ENCODE measurements at regions not wholly inside any gene's neighbourhood (a gene's known extent, or its start where the extent isn't known, plus 50 kb on each side); places are given as distances from the start of the nearest gene placed in this dataset.
"Not testable (repeated sequence)": the region's sequence is repeated elsewhere in the genome, so short reads cannot be mapped to it uniquely, and the experiment has no call there.

- no peak for FAIRE-seq
Observed at GRCh38 chrX:77003956-77004355, 443.2 kb upstream of the FGF16 start.

DNA sequence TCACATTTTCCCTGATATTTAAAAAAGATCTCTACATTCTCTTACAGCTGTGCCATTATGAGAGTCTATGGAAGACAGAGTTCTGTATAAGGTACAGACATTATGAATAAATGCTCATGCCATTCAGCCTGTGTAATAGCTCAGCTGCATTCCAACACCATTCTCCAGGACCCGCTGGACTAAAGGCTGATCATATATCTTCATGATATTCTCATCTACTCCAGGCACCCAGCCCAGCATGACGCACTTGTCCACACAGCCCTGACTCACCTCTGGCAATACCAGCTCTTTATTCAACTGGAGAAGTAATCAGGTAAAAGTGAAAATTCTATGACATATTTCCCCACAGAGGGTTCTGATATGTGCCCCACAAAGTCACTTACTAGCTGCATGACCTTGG, 437.5 kb upstream of the FGF16 start:
- FAIRE-seq = no peak

- FAIRE-seq = no peak
Observed at GRCh38 chrX:77014377-77015372, 432.5 kb upstream of the FGF16 start.

DNA sequence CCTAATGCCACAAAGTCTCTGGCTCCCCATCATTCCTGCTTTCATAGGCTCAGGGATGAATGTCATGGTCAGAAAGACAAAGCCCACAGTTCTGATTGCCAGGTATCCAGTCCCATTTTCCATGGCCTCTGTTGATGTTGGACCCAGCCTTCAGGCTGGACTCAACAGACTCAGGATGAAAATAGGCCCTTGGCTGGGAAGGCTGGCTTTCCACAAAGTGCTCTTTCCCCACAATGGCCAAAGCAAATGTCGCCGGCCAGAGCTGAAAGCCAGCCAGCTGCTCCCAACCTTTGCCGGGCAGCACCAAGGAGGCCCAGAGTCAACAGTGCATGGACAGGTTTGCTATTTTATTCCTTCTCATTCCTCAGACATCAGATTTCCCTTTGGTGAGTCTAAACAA, 430.1 kb upstream of the FGF16 start:
- FAIRE-seq = no peak

DNA sequence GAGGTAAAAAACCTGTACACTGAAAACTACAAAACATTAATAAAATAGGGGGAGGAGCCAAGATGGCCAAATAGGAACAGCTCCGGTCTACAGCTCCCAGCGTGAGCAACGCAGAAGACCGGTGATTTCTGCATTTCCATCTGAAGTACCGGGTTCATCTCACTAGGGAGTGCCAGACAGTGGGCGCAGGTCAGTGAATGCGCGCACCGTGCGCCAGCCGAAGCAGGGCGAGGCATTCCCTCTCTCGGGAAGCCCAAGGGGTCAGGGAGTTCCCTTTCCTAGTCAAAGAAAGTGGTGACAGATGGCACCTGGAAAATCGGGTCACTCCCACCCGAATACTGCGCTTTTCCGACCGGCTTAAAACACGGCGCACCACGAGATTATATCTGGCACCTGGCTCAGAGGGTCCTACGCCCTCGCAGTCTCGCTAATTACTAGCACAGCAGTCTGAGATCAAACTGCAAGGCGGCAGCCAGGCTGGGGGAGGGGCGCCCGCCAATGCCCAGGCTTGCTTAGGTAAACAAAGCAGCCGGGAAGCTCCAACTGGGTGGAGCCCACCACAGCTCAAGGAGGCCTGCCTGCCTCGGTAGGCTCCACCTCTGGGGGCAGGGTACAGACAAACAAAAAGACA, 400.9 kb upstream of the FGF16 start:
- FAIRE-seq = not testable (repeated sequence)

DNA sequence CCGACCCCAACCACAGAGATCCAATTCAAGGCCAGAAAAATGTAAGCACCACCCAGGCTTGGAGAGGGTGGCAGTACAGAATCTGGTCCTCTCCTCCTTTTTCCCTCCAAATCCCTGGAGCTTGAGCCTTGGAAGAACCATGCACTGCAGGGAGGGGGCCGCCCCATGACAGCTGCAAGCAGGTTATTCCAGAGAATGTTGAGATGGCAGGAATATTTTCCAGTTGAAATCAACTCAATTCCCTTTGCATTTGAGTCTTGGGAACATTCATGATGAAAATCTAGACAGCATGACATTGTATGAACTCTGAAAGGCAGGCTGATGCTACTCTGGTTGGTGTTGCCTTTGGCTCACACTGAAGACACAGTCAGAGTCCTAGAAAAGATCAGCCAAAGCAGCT, 386.6 kb upstream of the FGF16 start:
- FAIRE-seq = no peak

DNA sequence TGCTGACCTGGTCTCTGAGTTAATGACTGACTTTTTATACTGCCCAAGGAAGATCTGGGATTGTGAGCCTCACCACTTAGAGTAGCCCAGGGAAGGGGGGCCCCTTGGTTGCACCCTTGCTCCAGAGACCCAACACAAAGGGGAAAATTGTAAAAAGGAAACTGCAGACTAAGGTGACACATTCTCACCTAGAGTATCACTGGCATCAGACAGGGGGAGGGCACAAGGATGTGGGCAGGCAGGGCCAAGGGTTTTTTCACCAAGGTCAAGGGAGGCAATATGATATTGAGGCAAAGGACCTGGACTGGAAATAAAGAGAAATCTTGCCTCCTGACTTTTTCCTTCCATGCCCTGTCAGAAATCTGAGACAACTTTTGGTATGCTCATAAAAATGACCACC, 386.2 kb upstream of the FGF16 start:
- no peak for FAIRE-seq

GRCh38 chrX:77061545-77061944, 385.6 kb upstream of the FGF16 start:
- no peak for FAIRE-seq

DNA sequence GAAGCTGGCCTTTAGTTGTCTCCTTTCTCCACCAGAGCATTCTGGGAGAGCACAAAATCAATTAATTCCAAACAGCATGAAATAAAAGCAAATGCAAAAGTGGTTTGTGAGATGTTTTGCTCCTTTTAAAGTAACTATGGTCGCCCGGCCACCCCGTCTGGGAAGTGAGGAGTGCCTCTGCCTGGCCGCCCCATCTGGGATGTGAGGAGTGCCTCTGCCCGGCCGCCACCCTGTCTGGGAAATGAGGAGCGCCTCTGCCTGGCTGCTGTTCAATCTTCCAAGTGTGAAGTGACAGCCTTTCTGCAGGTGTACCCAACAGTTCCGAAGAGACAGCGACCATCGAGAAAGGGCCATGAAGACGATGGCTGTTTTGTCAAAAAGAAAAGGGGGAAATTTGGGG, 381.3 kb upstream of the FGF16 start:
- no peak for FAIRE-seq

- FAIRE-seq = no peak
Observed at GRCh38 chrX:77070202-77070918, 376.8 kb upstream of the FGF16 start.

DNA sequence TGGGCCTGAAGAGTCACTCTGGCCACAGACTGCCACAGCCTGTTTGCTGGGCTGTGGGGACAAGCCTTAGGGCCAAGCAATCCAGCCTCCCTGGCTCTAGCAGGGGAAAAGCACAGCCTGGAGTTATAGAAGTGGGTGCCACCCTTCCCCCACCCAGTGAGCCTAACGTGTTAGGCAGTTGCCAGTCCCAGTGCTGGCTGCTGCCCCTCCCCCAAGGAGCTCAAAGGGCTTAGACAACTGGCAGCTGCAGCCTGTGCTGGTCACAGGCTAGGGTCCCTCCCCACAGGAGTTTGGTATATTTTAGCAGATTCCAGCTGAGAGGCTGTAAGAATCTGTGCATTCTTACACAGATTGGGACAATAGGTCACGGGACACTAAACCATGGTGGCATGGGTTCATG, 370.3 kb upstream of the FGF16 start:
- FAIRE-seq = no peak

GRCh38 chrX:77081237-77081636, 366.0 kb upstream of the FGF16 start:
- FAIRE-seq = not testable (repeated sequence)

GRCh38 chrX:77085372-77085771, 361.8 kb upstream of the FGF16 start:
- FAIRE-seq = no peak

DNA sequence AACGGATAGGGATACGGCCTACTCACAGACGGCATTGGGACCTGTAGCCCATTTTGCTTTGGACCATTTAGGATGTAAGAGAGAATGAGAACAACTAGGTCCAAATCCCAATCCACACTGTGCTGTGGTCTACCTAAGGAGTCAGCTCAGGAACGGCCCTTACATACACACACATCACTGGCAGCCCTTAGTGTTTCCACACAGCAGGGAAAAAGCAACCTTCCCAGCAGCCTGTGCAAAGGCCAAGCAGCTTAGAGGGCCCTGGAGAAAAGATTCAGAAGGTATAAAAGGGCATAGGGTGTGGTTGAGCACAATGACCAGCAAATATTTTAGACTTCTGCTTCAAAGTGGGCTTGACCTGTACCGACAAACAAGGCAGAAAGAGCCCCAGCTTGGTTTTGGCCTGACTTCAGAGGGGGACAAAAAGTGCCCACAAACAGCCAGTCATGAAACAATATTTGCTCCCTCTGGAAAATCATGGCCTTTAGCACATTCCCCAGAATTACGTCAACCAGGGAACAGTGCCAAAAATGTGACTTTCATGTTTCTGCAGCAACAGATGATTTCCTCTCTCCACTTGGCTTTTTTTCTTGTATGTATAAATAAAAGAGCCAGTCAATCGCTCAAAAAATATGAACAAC, 359.5 kb upstream of the FGF16 start:
- FAIRE-seq = no peak

DNA sequence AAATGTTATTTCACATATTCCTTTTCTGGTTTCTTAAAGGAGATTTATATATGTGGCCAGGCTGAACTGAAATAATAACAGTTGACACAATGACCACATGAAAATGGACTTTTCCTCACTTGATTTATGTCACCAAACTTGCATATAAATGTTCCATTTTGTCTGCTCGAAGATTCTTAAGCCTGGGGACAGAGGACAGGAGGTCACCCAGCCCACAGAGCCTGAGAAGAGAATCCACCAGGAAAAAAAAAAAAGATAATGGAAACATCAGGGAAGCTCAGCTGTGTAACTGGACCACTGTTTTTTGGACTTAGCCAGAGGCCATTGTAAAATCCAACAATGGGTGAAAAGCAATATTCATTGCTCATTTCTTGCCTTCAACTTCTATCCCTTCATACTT, 359.0 kb upstream of the FGF16 start:
- no peak for FAIRE-seq

GRCh38 chrX:77114501-77114900, 332.7 kb upstream of the FGF16 start:
- FAIRE-seq = no peak

GRCh38 chrX:77118686-77119085, 328.5 kb upstream of the FGF16 start:
- FAIRE-seq = no peak

DNA sequence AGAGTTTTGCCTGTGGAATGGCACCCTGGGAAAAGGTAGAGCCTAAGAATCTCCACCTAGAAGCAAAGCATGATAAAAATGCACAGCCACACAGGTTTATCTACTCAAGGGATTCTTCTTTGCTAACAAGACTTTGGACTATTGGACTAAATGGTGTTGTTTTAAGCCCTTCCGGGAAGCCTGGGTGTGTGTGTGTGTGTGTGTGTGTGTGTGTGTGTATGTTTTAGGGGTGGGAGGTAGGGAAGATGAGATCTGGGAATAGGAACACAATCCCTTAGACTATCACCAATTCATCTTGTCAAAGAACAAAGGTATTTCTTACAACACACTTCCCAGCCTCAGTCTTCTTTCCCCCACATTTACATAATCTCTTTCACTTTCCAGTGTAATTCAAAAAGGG, 327.5 kb upstream of the FGF16 start:
- no peak for FAIRE-seq

- not testable (repeated sequence) for FAIRE-seq
Observed at GRCh38 chrX:77123917-77124316, 323.3 kb upstream of the FGF16 start.

- not testable (repeated sequence) for FAIRE-seq
Observed at GRCh38 chrX:77127571-77127970, 319.6 kb upstream of the FGF16 start.

DNA sequence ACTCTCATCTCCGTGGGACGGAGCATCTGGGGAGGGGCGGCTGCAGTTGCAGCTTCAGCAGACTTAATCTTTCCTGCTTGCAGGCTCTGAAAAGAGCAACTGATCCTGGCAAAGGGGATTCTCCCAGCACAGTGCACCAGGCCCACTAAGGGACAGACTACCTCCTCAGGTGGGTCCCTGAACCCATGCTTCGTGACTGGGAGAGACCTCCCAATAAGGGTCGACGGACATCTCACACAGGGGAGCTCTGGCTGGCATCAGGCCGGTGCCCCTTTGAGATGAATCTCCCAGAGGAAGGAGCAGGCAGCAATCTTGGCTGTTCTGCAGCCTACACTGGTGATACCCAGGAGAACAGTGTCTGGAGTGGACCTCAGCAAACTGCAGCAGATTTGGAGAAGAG, 303.3 kb upstream of the FGF16 start:
- FAIRE-seq = no peak

GRCh38 chrX:77160301-77160700, 286.9 kb upstream of the FGF16 start:
- no peak for FAIRE-seq

DNA sequence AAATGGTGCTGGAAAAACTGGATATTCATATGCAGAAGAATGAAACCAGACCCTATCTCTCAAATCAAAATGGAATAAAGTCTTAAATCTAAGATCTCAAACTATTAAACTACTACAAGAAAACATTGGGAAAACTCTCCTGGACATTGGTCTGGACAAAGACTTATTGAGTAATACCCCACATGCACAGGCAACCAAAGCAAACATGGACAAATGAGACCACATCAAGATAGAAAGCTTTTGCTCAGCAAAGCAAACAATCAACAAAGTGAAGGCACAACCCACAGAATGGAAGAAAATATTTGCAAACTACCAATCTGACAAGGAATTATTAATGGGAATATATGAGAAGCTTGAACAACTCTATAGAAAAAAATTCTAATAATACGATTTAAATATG, 284.4 kb upstream of the FGF16 start:
- no peak for FAIRE-seq

Measured in G401.6 (cell line).